Activated naive CD8-positive, alpha-beta T cell treated with anti-CD3 and anti-CD28 coated beads for 36 hours (primary cell): ENCODE measurements at regions not wholly inside any gene's neighbourhood (a gene's known extent, or its start where the extent isn't known, plus 50 kb on each side); places are given as distances from the start of the nearest gene placed in this dataset.
"Not testable (repeated sequence)": the region's sequence is repeated elsewhere in the genome, so short reads cannot be mapped to it uniquely, and the experiment has no call there.

Source experiments
- DNase-seq: peaks from one replicate; pipeline ENCODE4 v3.0.0; 2021
- H3K27ac Mint-ChIP-seq: one replicate; pipeline ENCODE4 v1.8.0; 2022; ENCODE audit warnings: mild to moderate bottlenecking, moderate library complexity, mixed read lengths
- H3K27me3 Mint-ChIP-seq: one replicate; pipeline ENCODE4 v1.8.0; 2022; ENCODE audit warnings: mild to moderate bottlenecking, mixed read lengths
- H3K36me3 Mint-ChIP-seq: one replicate; pipeline ENCODE4 v1.8.0; 2021; ENCODE audit warnings: mild to moderate bottlenecking, mixed read lengths
- H3K4me1 Mint-ChIP-seq: one replicate; pipeline ENCODE4 v1.8.0; 2021; ENCODE audit warnings: mixed read lengths
- H3K4me3 Mint-ChIP-seq: one replicate; pipeline ENCODE4 v1.8.0; 2022; ENCODE audit warnings: mild to moderate bottlenecking, moderate library complexity, mixed read lengths
- H3K9me3 Mint-ChIP-seq: one replicate; pipeline ENCODE4 v1.8.0; 2022; ENCODE audit warnings: mixed read lengths

- H3K9me3 Mint-ChIP-seq: no peaks in the 10 kb centered on the region
- no peaks in the 10 kb centered on the region for H3K4me1 Mint-ChIP-seq
- DNase-seq: no peak
- H3K27me3 Mint-ChIP-seq: peaks cover 4% of the 10 kb centered on the region
- H3K36me3 Mint-ChIP-seq: no peaks in the 10 kb centered on the region
- H3K4me3 Mint-ChIP-seq: no peak overlapping the region
- H3K27ac Mint-ChIP-seq: no peak overlapping the region
Observed at GRCh38 chr4:57320849-57321248, 210.7 kb upstream of the IGFBP7 start.

GRCh38 chr4:57320217-57320616 is 210.0 kb upstream of the IGFBP7 start:
- Mint-ChIP-seq H3K9me3 (no peaks in the 10 kb centered on the region), H3K4me3 (no peak overlapping the region), H3K27ac (no peak overlapping the region), H3K36me3 (no peaks in the 10 kb centered on the region), H3K4me1 (no peaks in the 10 kb centered on the region), H3K27me3 (peaks cover 4% of the 10 kb centered on the region)
- DNase-seq: no peak

- no peak overlapping the region for H3K27ac Mint-ChIP-seq
- H3K9me3 Mint-ChIP-seq: no peaks in the 10 kb centered on the region
- H3K27me3 Mint-ChIP-seq: peaks cover 4% of the 10 kb centered on the region
- no peaks in the 10 kb centered on the region for H3K4me1 Mint-ChIP-seq
- DNase-seq: no peak
- no peak overlapping the region for H3K4me3 Mint-ChIP-seq
- H3K36me3 Mint-ChIP-seq: no peaks in the 10 kb centered on the region
Observed at GRCh38 chr4:57318703-57319102, 208.5 kb upstream of the IGFBP7 start.

- no peaks in the 10 kb centered on the region for H3K4me1 Mint-ChIP-seq
- H3K9me3 Mint-ChIP-seq: no peaks in the 10 kb centered on the region
- no peaks in the 10 kb centered on the region for H3K36me3 Mint-ChIP-seq
- H3K27ac Mint-ChIP-seq: no peak overlapping the region
- peaks cover 7% of the 10 kb centered on the region for H3K27me3 Mint-ChIP-seq
- DNase-seq: no peak
- H3K4me3 Mint-ChIP-seq: no peak overlapping the region
Observed at GRCh38 chr4:57314636-57315035, 204.5 kb upstream of the IGFBP7 start.

GRCh38 chr4:57312296-57312695 is 202.1 kb upstream of the IGFBP7 start:
- no peaks in the 10 kb centered on the region for H3K36me3 Mint-ChIP-seq
- no peak overlapping the region for H3K27ac Mint-ChIP-seq
- no peak for DNase-seq
- peaks cover 4% of the 10 kb centered on the region for H3K27me3 Mint-ChIP-seq
- no peaks in the 10 kb centered on the region for H3K4me1 Mint-ChIP-seq
- H3K4me3 Mint-ChIP-seq: no peak overlapping the region
- H3K9me3 Mint-ChIP-seq: no peaks in the 10 kb centered on the region

GRCh38 chr4:57309658-57310057 is 199.5 kb upstream of the IGFBP7 start:
- no peaks in the 10 kb centered on the region for H3K9me3 Mint-ChIP-seq
- no peak overlapping the region for H3K27ac Mint-ChIP-seq
- DNase-seq: no peak
- peaks cover 4% of the 10 kb centered on the region for H3K27me3 Mint-ChIP-seq
- no peaks in the 10 kb centered on the region for H3K36me3 Mint-ChIP-seq
- H3K4me1 Mint-ChIP-seq: no peaks in the 10 kb centered on the region
- no peak overlapping the region for H3K4me3 Mint-ChIP-seq

GRCh38 chr4:57308301-57308700 is 198.1 kb upstream of the IGFBP7 start:
- Mint-ChIP-seq H3K4me1 (no peaks in the 10 kb centered on the region), H3K9me3 (no peaks in the 10 kb centered on the region), H3K27ac (no peak overlapping the region)

GRCh38 chr4:57305836-57306235 is 195.7 kb upstream of the IGFBP7 start:
- H3K27ac Mint-ChIP-seq: no peak overlapping the region
- H3K36me3 Mint-ChIP-seq: no peaks in the 10 kb centered on the region
- H3K27me3 Mint-ChIP-seq: peaks cover 11% of the 10 kb centered on the region
- DNase-seq: no peak
- no peaks in the 10 kb centered on the region for H3K4me1 Mint-ChIP-seq
- no peak overlapping the region for H3K4me3 Mint-ChIP-seq
- H3K9me3 Mint-ChIP-seq: no peaks in the 10 kb centered on the region

More at GRCh38 chr4:57308301-57308700, 198.1 kb upstream of the IGFBP7 start:
- DNase-seq: no peak
- Mint-ChIP-seq H3K36me3 (no peaks in the 10 kb centered on the region), H3K27me3 (peaks cover 7% of the 10 kb centered on the region), H3K4me3 (no peak overlapping the region)

GRCh38 chr4:57303012-57303751 is 193.0 kb upstream of the IGFBP7 start:
- H3K36me3 Mint-ChIP-seq: no peaks in the 10 kb centered on the region
- no peak overlapping the region for H3K4me3 Mint-ChIP-seq
- no peak overlapping the region for H3K27ac Mint-ChIP-seq
- DNase-seq: no peak
- H3K9me3 Mint-ChIP-seq: no peaks in the 10 kb centered on the region
- H3K4me1 Mint-ChIP-seq: no peaks in the 10 kb centered on the region
- H3K27me3 Mint-ChIP-seq: peaks cover 7% of the 10 kb centered on the region

- H3K4me3 Mint-ChIP-seq, DNase-seq, H3K27ac Mint-ChIP-seq, H3K27me3 Mint-ChIP-seq, H3K36me3 Mint-ChIP-seq, H3K4me1 Mint-ChIP-seq, H3K9me3 Mint-ChIP-seq: not testable (repeated sequence)
Observed at GRCh38 chr4:57300300-57300699, 190.1 kb upstream of the IGFBP7 start.

- DNase-seq: no peak
- H3K9me3 Mint-ChIP-seq: no peaks in the 10 kb centered on the region
- no peaks in the 10 kb centered on the region for H3K4me1 Mint-ChIP-seq
- no peaks in the 10 kb centered on the region for H3K27me3 Mint-ChIP-seq
- H3K4me3 Mint-ChIP-seq: no peak overlapping the region
- no peaks in the 10 kb centered on the region for H3K36me3 Mint-ChIP-seq
- no peak overlapping the region for H3K27ac Mint-ChIP-seq
Observed at GRCh38 chr4:57291911-57292310, 181.7 kb upstream of the IGFBP7 start.

GRCh38 chr4:57287687-57288604 is 177.8 kb upstream of the IGFBP7 start:
- Mint-ChIP-seq H3K27ac (no peak overlapping the region), H3K9me3 (no peaks in the 10 kb centered on the region), H3K36me3 (no peaks in the 10 kb centered on the region), H3K27me3 (no peaks in the 10 kb centered on the region), H3K4me1 (no peaks in the 10 kb centered on the region), H3K4me3 (no peak overlapping the region)
- DNase-seq: no peak

GRCh38 chr4:57282933-57283310 is 172.7 kb upstream of the IGFBP7 start:
- H3K4me3 Mint-ChIP-seq: no peak overlapping the region

GRCh38 chr4:57280481-57280880 is 170.3 kb upstream of the IGFBP7 start:
- Mint-ChIP-seq H3K4me3 (no peak overlapping the region), H3K4me1 (no peaks in the 10 kb centered on the region), H3K27me3 (no peaks in the 10 kb centered on the region), H3K9me3 (no peaks in the 10 kb centered on the region), H3K36me3 (no peaks in the 10 kb centered on the region), H3K27ac (no peak overlapping the region)
- DNase-seq: no peak

More at GRCh38 chr4:57282933-57283310, 172.7 kb upstream of the IGFBP7 start:
- H3K36me3 Mint-ChIP-seq: no peaks in the 10 kb centered on the region
- H3K27ac Mint-ChIP-seq: no peak overlapping the region
- no peak for DNase-seq
- no peaks in the 10 kb centered on the region for H3K27me3 Mint-ChIP-seq
- no peaks in the 10 kb centered on the region for H3K9me3 Mint-ChIP-seq
- H3K4me1 Mint-ChIP-seq: no peaks in the 10 kb centered on the region

- H3K4me1 Mint-ChIP-seq: no peaks in the 10 kb centered on the region
- no peaks in the 10 kb centered on the region for H3K27me3 Mint-ChIP-seq
- H3K36me3 Mint-ChIP-seq: no peaks in the 10 kb centered on the region
- no peaks in the 10 kb centered on the region for H3K9me3 Mint-ChIP-seq
- no peak overlapping the region for H3K27ac Mint-ChIP-seq
- no peak for DNase-seq
- no peak overlapping the region for H3K4me3 Mint-ChIP-seq
Observed at GRCh38 chr4:57278780-57279179, 168.6 kb upstream of the IGFBP7 start.

GRCh38 chr4:57274082-57274481 is 163.9 kb upstream of the IGFBP7 start:
- Mint-ChIP-seq H3K27ac (no peak overlapping the region), H3K4me3 (no peak overlapping the region), H3K9me3 (no peaks in the 10 kb centered on the region), H3K27me3 (no peaks in the 10 kb centered on the region), H3K36me3 (no peaks in the 10 kb centered on the region), H3K4me1 (no peaks in the 10 kb centered on the region)
- DNase-seq: no peak
